ENCODE measurements at regions not wholly inside any gene's neighbourhood (a gene's known extent, or its start where the extent isn't known, plus 50 kb on each side); places are given as distances from the start of the nearest gene placed in this dataset.
A peak's percentile ranks its signal among the peaks of the same experiment; 100 is the strongest.

- Histone ChIP-seq H3K27ac (no peak overlapping the region), H3K4me3 (no peak overlapping the region), H3K36me3 (no peaks in the 10 kb centered on the region), H4K20me1 (no peaks in the 10 kb centered on the region), H3K9ac (no peak overlapping the region), H3K9me3 (replicated peaks in 1 of 11) (no peaks in the 10 kb centered on the region; a peak in 1 of 22 replicates), H3K4me2 (no peak overlapping the region), H3K4me1 (no peaks in the 10 kb centered on the region), H3K27me3 (no peaks in the 10 kb centered on the region)
- no peak for TF ChIP-seq Cebpa-rat (IDR thresholded peaks at IDR 0.05)
Measured at GRCh38 chr7:88437132-88437531, 130.4 kb upstream of the STEAP4 start.

DNA sequence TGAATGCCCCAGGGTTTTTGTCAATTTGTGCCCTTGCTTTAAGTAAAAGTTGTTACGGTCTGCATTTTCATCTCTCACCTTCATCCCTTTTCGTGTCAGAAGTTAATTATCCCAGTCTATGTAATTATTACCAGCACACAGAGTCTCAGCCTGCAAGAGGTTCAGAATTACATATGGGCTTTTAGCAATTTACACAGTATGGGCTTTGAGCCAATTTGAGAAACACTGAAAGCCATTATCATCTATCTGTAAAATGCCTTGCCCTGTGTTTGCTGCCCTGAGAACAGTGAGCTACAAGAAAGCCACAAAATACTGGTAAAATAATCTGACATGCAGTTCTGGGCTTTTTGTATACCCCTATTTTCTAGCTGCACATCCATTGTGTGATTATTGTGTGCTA lies 125.6 kb upstream of the STEAP4 start:
- Histone ChIP-seq H3K27me3 (no peaks in the 10 kb centered on the region), H3K9me3 (replicated peaks in 1 of 11) (no peaks in the 10 kb centered on the region), H4K20me1 (no peaks in the 10 kb centered on the region), H3K27ac (no peak overlapping the region), H3K4me3 (no peak overlapping the region), H3K9ac (no peak overlapping the region), H3K4me2 (no peak overlapping the region), H3K4me1 (no peaks in the 10 kb centered on the region), H3K36me3 (no peaks in the 10 kb centered on the region)
- no peak for TF ChIP-seq Cebpa-rat (IDR thresholded peaks at IDR 0.05)

DNA sequence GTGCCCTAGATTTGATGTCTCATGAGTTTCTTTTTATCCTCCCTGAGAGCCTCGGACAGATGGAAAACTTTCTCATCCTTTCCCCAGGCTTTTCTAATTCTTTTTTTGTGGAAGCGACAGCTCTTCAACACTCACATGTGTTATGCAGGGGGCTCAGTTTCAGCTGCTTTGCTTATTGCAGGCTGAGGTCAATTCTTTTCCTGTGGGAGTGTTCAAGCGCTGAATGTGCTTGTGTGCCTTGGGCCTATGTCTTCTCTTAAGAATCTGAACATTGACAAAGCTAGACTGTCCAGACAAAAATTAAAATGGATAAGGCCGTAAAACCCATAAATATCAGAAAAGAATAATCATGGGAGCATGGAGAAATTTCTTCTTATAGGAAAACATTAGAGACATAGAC lies 125.2 kb upstream of the STEAP4 start:
- Histone ChIP-seq H3K9ac (no peak overlapping the region), H3K4me2 (no peak overlapping the region), H4K20me1 (no peaks in the 10 kb centered on the region), H3K9me3 (replicated peaks in 1 of 11) (no peaks in the 10 kb centered on the region), H3K4me3 (no peak overlapping the region), H3K4me1 (no peaks in the 10 kb centered on the region), H3K27ac (no peak overlapping the region), H3K36me3 (no peaks in the 10 kb centered on the region), H3K27me3 (no peaks in the 10 kb centered on the region)
- no peak for TF ChIP-seq Cebpa-rat (IDR thresholded peaks at IDR 0.05)

DNA sequence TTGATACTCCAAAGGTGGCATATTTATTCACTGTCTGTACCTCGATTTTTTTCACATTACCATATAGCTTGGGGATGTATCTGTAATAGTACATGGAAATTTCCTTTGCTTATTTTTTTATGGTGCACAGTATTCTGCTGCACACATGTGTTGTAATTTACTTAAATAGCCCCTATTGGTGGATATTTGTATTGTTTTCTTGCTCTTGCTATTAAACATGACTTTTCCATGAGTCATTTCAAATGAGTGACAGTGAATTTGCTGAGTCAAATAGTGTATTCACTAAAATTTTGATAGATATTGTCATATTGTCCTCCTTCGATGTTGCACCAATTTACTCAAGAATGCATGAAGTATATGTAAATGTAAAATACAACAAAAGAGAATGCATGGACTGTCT lies 122.7 kb upstream of the STEAP4 start:
- Histone ChIP-seq H3K4me3 (no peak overlapping the region), H3K4me2 (no peak overlapping the region), H3K9ac (no peak overlapping the region), H3K27me3 (no peaks in the 10 kb centered on the region), H3K27ac (no peak overlapping the region), H3K4me1 (no peaks in the 10 kb centered on the region), H3K9me3 (replicated peaks in 1 of 11) (no peaks in the 10 kb centered on the region), H4K20me1 (no peaks in the 10 kb centered on the region), H3K36me3 (no peaks in the 10 kb centered on the region)
- TF ChIP-seq Cebpa-rat (IDR thresholded peaks at IDR 0.05): no peak

- Histone ChIP-seq H3K27me3 (no peaks in the 10 kb centered on the region), H3K36me3 (no peaks in the 10 kb centered on the region), H4K20me1 (no peaks in the 10 kb centered on the region), H3K4me1 (peaks cover 0 to 7% (median 0%) of the 10 kb centered on the region in 10 experiments; a peak in 3 of 20 replicates), H3K4me3 (no peak overlapping the region), H3K27ac (no peak overlapping the region), H3K9me3 (replicated peaks in 1 of 11) (peaks cover 0 to 4% (median 3%) of the 10 kb centered on the region in 11 experiments; a peak in 7 of 22 replicates), H3K4me2 (no peak overlapping the region), H3K9ac (no peak overlapping the region)
- TF ChIP-seq Cebpa-rat (IDR thresholded peaks at IDR 0.05): no peak
Measured at GRCh38 chr7:88402529-88402928, 95.8 kb upstream of the STEAP4 start.

DNA sequence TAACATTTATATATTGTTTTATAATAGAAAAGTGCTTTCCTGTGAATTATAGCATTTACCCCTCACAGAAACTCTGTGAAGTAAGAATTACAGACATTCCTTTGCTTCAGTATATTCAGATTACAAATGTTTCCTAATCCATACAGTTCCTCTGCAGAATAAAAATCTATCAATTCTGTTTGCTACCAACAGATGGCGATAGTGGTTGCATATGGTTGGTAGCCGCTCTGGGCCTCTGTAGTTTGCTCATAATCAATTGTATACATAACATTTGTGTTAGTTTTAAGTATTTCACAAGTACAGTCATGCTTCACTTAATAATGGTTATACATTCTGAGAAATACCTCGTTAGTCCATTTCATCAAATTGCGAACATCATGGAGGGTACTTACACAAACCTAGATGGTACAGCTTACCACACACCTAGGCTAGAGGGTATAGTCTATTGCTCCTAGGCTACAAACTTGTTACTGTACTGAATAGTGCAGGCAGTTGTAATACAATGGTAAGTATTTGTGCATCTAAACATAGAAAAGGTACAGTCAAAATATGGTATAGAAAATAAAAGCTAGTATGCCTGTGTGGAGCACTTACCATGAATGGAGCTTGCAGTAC lies 94.4 kb upstream of the STEAP4 start:
- no peak overlapping the region for H3K4me2 ChIP-seq
- H3K27ac ChIP-seq: no peak overlapping the region
- H3K9me3 ChIP-seq (replicated peaks in 1 of 11): no peaks in the 10 kb centered on the region
- H4K20me1 ChIP-seq: no peaks in the 10 kb centered on the region
- H3K4me1 ChIP-seq: peaks cover 0 to 21% (median 4%) of the 10 kb centered on the region in 10 experiments; a peak in 11 of 20 replicates
- no peak for TF ChIP-seq Cebpa-rat (IDR thresholded peaks at IDR 0.05)
- H3K4me3 ChIP-seq: no peak overlapping the region
- H3K9ac ChIP-seq: no peak overlapping the region
- no peaks in the 10 kb centered on the region for H3K36me3 ChIP-seq
- H3K27me3 ChIP-seq: no peaks in the 10 kb centered on the region

GRCh38 chr7:88399696-88400240 lies 93.1 kb upstream of the STEAP4 start:
- no peak for TF ChIP-seq Cebpa-rat (IDR thresholded peaks at IDR 0.05)
- Histone ChIP-seq H3K36me3 (no peaks in the 10 kb centered on the region), H3K4me2 (no peak overlapping the region), H4K20me1 (no peaks in the 10 kb centered on the region), H3K4me1 (peaks cover 0 to 31% (median 8%) of the 10 kb centered on the region in 10 experiments; a peak in 11 of 20 replicates), H3K4me3 (no peak overlapping the region), H3K9me3 (replicated peaks in 1 of 11) (no peaks in the 10 kb centered on the region), H3K27ac (no peak overlapping the region), H3K9ac (no peak overlapping the region), H3K27me3 (no peaks in the 10 kb centered on the region)

- Histone ChIP-seq H4K20me1 (no peaks in the 10 kb centered on the region), H3K4me2 (no peak overlapping the region), H3K27me3 (no peaks in the 10 kb centered on the region), H3K27ac (no peak overlapping the region), H3K36me3 (no peaks in the 10 kb centered on the region), H3K9me3 (replicated peaks in 1 of 11) (no peaks in the 10 kb centered on the region), H3K4me1 (peaks cover 0 to 38% (median 8%) of the 10 kb centered on the region in 10 experiments; a peak in 11 of 20 replicates), H3K4me3 (no peak overlapping the region), H3K9ac (no peak overlapping the region)
- TF ChIP-seq Cebpa-rat (IDR thresholded peaks at IDR 0.05): no peak
Measured at GRCh38 chr7:88399036-88399435, 92.3 kb upstream of the STEAP4 start.

DNA sequence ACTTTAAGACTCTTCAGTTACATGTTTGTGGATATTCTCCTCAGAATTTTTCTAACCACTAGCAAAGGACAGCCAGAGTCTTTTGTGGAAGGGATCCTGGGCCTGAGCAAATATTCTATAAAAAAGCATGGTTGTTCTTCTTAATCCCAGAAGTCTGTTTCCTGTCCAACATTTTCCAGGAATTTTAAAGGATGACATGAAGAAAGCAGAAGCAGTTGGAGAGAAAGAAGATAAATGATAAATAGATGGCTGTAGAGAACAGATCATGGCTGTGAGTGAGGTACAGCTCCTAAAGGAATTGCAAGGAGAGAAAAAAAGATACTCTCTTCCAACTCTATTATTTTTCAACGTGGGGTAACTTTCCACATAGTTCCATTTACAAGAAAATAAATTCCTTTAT lies 91.8 kb upstream of the STEAP4 start:
- Histone ChIP-seq H3K27me3 (no peaks in the 10 kb centered on the region), H3K9ac (no peak overlapping the region), H3K4me3 (no peak overlapping the region), H3K9me3 (replicated peaks in 1 of 11) (no peaks in the 10 kb centered on the region), H3K27ac (no peak overlapping the region; a peak in 1 of 22 replicates), H3K36me3 (no peaks in the 10 kb centered on the region), H4K20me1 (no peaks in the 10 kb centered on the region), H3K4me2 (no peak overlapping the region), H3K4me1 (peaks cover 0 to 38% (median 8%) of the 10 kb centered on the region in 10 experiments; a peak in 11 of 20 replicates)
- no peak for TF ChIP-seq Cebpa-rat (IDR thresholded peaks at IDR 0.05)

DNA sequence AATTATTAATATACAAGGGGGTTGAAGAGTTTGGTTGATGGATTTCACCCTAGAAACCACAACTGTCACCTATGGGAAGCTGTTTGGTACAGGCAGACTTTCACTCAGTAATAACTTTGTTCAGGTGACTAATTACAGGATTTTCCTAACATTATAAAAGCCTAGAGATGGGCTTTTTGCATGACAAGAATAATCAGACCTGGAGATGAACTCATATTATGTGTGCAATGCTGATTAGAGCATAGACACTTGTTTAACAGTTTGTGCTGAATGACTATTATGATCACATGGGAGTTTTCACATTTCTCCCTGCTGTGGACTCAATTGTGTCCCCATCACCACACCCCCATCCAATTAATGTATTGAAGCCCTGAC lies 90.2 kb upstream of the STEAP4 start:
- peak overlapping the region in 4 of 11 experiments; percentile 36 to 65 (median 56); a peak in 5 of 22 replicates for H3K27ac ChIP-seq
- H3K4me3 ChIP-seq: no peak overlapping the region
- peak overlapping the region in 4 of 11 experiments; percentile 4 to 64 (median 42); a peak in 6 of 22 replicates for H3K4me2 ChIP-seq
- H3K9me3 ChIP-seq (replicated peaks in 1 of 11): no peaks in the 10 kb centered on the region
- no peaks in the 10 kb centered on the region for H3K27me3 ChIP-seq
- peaks cover 0 to 38% (median 8%) of the 10 kb centered on the region in 10 experiments; a peak in 11 of 20 replicates for H3K4me1 ChIP-seq
- no peak overlapping the region for H3K9ac ChIP-seq
- no peaks in the 10 kb centered on the region for H3K36me3 ChIP-seq
- TF ChIP-seq Cebpa-rat (IDR thresholded peaks at IDR 0.05): no peak
- H4K20me1 ChIP-seq: no peaks in the 10 kb centered on the region
